HG03439 (cell line): ENCODE measurements at regions not wholly inside any gene's neighbourhood (a gene's known extent, or its start where the extent isn't known, plus 50 kb on each side); places are given as distances from the start of the nearest gene placed in this dataset.
"Not testable (repeated sequence)": the region's sequence is repeated elsewhere in the genome, so short reads cannot be mapped to it uniquely, and the experiment has no call there.

ENCODE experiments used
- ATAC-seq: cut with Tn5 transposase; IDR thresholded peaks from one replicate; pipeline ENCODE4 v1.9.1; 2021; ENCODE audit warnings: mild to moderate bottlenecking, moderate library complexity; ENCODE audit not compliant: unreplicated experiment

GRCh38 chr10:105757302-105757701 is 1116.2 kb downstream of the SORCS3 start:
- no peak for ATAC-seq

GRCh38 chr10:105756386-105756785 is 1115.3 kb downstream of the SORCS3 start:
- no peak for ATAC-seq

- no peak for ATAC-seq
Measured at GRCh38 chr10:105751688-105752087, 1110.6 kb downstream of the SORCS3 start.

- no peak for ATAC-seq
Measured at GRCh38 chr10:105745596-105746148, 1104.6 kb downstream of the SORCS3 start.

- ATAC-seq = no peak
Measured at GRCh38 chr10:105743343-105744056, 1102.4 kb downstream of the SORCS3 start.

GRCh38 chr10:105742923-105743322 is 1101.8 kb downstream of the SORCS3 start:
- no peak for ATAC-seq

GRCh38 chr10:105742184-105742583 is 1101.1 kb downstream of the SORCS3 start:
- no peak for ATAC-seq

- no peak for ATAC-seq
Measured at GRCh38 chr10:105734479-105734878, 1093.4 kb downstream of the SORCS3 start.

- no peak for ATAC-seq
Measured at GRCh38 chr10:105733924-105734323, 1092.8 kb downstream of the SORCS3 start.

- ATAC-seq = no peak
Measured at GRCh38 chr10:105729428-105729827, 1088.3 kb downstream of the SORCS3 start.

GRCh38 chr10:105727586-105727985 is 1086.5 kb downstream of the SORCS3 start:
- not testable (repeated sequence) for ATAC-seq

- no peak for ATAC-seq
Measured at GRCh38 chr10:105727131-105727530, 1086.0 kb downstream of the SORCS3 start.

- ATAC-seq = no peak
Measured at GRCh38 chr10:105726149-105726548, 1085.1 kb downstream of the SORCS3 start.

- ATAC-seq = no peak
Measured at GRCh38 chr10:105725007-105725406, 1083.9 kb downstream of the SORCS3 start.

GRCh38 chr10:105718207-105718995 is 1077.3 kb downstream of the SORCS3 start:
- no peak for ATAC-seq

- no peak for ATAC-seq
Measured at GRCh38 chr10:105714728-105715127, 1073.6 kb downstream of the SORCS3 start.

- no peak for ATAC-seq
Measured at GRCh38 chr10:105707603-105708002, 1066.5 kb downstream of the SORCS3 start.

- ATAC-seq = no peak
Measured at GRCh38 chr10:105706281-105707026, 1065.4 kb downstream of the SORCS3 start.

- no peak for ATAC-seq
Measured at GRCh38 chr10:105702211-105702610, 1061.1 kb downstream of the SORCS3 start.

- ATAC-seq = no peak
Measured at GRCh38 chr10:105700218-105700617, 1059.1 kb downstream of the SORCS3 start.

GRCh38 chr10:105699504-105699903 is 1058.4 kb downstream of the SORCS3 start:
- no peak for ATAC-seq
